Keratinocyte (primary cell): ENCODE measurements at regions not wholly inside any gene's neighbourhood (a gene's known extent, or its start where the extent isn't known, plus 50 kb on each side); places are given as distances from the start of the nearest gene placed in this dataset.

Experiments
- DNase-seq: peaks from one replicate; pipeline ENCODE4 v3.0.0-alpha.2; 2011; ENCODE audit warnings: low read depth, missing footprints, low spot score
- FAIRE-seq: peaks from 2 replicates; lab custom pipeline; 2011; peaks lifted over from hg19 to GRCh38; lab: Jason Lieb, UNC
- H2AFZ ChIP-seq: 2 replicates; pipeline ENCODE4 v1.6.0; 2012; ENCODE audit warnings: low read length, control low read depth, inconsistent platforms; ENCODE audit not compliant: control insufficient read depth
- H3K27ac ChIP-seq: 2 replicates; pipeline ENCODE4 v1.5.1; 2011; ENCODE audit warnings: low read length; ENCODE audit not compliant: control insufficient read depth, insufficient read depth
- H3K27me3 ChIP-seq: 3 replicates; pipeline ENCODE4 v1.6.0; 2011; ENCODE audit warnings: low read length; ENCODE audit not compliant: control insufficient read depth, insufficient read depth; ENCODE audit errors: extremely low read depth
- H3K36me3 ChIP-seq, 2 experiments: 2 replicates in 1 of 2; 3 replicates in 1 of 2; pipeline ENCODE4 v1.5.1; 2011; ENCODE audit warnings: low read length in 2 of 2, mild to moderate bottlenecking in 1 of 2; ENCODE audit not compliant: control insufficient read depth in 2 of 2, insufficient read depth in 2 of 2; ENCODE audit errors: extremely low read depth in 1 of 2
- H3K4me1 ChIP-seq: 3 replicates; pipeline ENCODE4 v1.5.1; 2011; ENCODE audit warnings: low read length; ENCODE audit not compliant: control insufficient read depth, insufficient read depth; ENCODE audit errors: extremely low read depth
- H3K4me2 ChIP-seq: 3 replicates; pipeline ENCODE4 v1.6.0; 2011; ENCODE audit warnings: low read depth, low read length; ENCODE audit not compliant: control insufficient read depth, insufficient read depth; ENCODE audit errors: extremely low read depth
- H3K4me3 ChIP-seq, 3 experiments: fragments of 200-600 bp in 1 of 3; sonication (generic) in 1 of 3; 2 replicates in 2 of 3; 3 replicates in 1 of 3; pipeline ENCODE4 v1.5.1; 2011 to 2016; ENCODE audit warnings: low read length in 3 of 3, mild to moderate bottlenecking in 3 of 3, control low read depth in 2 of 3, inconsistent platforms in 1 of 3, low read depth in 1 of 3, mixed read lengths in 1 of 3, mixed run types in 1 of 3, moderate library complexity in 1 of 3; ENCODE audit not compliant: control insufficient read depth in 2 of 3, insufficient read depth in 2 of 3; ENCODE audit errors: extremely low read depth in 1 of 3
- H3K79me2 ChIP-seq: 2 replicates; pipeline ENCODE4 v1.6.0; 2012; ENCODE audit warnings: low read length; ENCODE audit not compliant: control insufficient read depth, insufficient read depth
- H3K9ac ChIP-seq: 3 replicates; pipeline ENCODE4 v1.6.0; 2011; ENCODE audit warnings: low read length; ENCODE audit not compliant: control insufficient read depth, insufficient read depth; ENCODE audit errors: extremely low read depth
- H3K9me1 ChIP-seq: 3 replicates; pipeline ENCODE4 v1.6.0; 2011; ENCODE audit warnings: low read length; ENCODE audit not compliant: control insufficient read depth, insufficient read depth; ENCODE audit errors: extremely low read depth
- H3K9me3 ChIP-seq: 2 replicates; pipeline ENCODE4 v1.5.1; 2012; ENCODE audit warnings: low read depth, low read length; ENCODE audit not compliant: control insufficient read depth
- H4K20me1 ChIP-seq: 3 replicates; pipeline ENCODE4 v1.6.0; 2011; ENCODE audit warnings: low read length; ENCODE audit not compliant: control insufficient read depth, insufficient read depth; ENCODE audit errors: extremely low read depth
- CTCF ChIP-seq, 3 experiments: IDR thresholded peaks in 1 of 3; conservative IDR thresholded peaks in 1 of 3; optimal IDR thresholded peaks in 1 of 3; 2 replicates in 2 of 3; 3 replicates in 1 of 3; pipeline versions ENCODE3 to v1.5.1; 2011; ENCODE audit warnings: low read length in 3 of 3, mild to moderate bottlenecking in 3 of 3, moderate library complexity in 2 of 3, control low read depth in 1 of 3, inconsistent platforms in 1 of 3; ENCODE audit not compliant: insufficient read depth in 2 of 3; ENCODE audit errors: extremely low read depth in 1 of 3
- EZH2 ChIP-seq: IDR thresholded peaks from one replicate; pipeline ENCODE4 v1.6.1; 2012; ENCODE audit warnings: inconsistent platforms, mild to moderate bottlenecking, low read length, moderate library complexity
- dilution Hi-C: fragments of 300-500 bp; cut with MboI; formaldehyde crosslinking; loops from one replicate; pipeline ENCODE4 v1.7.0; 2020; ENCODE audit warnings: low sequenced_read_pairs; ENCODE audit not compliant: extremely low pct_ligation_motif_present

- DNase-seq (peak; percentile 9), FAIRE-seq (peak; percentile 64)
- no peak overlapping the region for H3K4me3 ChIP-seq
- H3K9me3 ChIP-seq = no peaks in the 10 kb centered on the region
- no peaks in the 10 kb centered on the region for H3K27me3 ChIP-seq
- H3K9ac ChIP-seq = no peak overlapping the region
- H3K27ac ChIP-seq = no peak overlapping the region
- no peaks in the 10 kb centered on the region for H3K36me3 ChIP-seq
- H3K79me2 ChIP-seq = no peaks in the 10 kb centered on the region
- no peaks in the 10 kb centered on the region for H3K4me1 ChIP-seq
- dilution Hi-C loops = no loop called here
- no peaks in the 10 kb centered on the region for H4K20me1 ChIP-seq
- H3K4me2 ChIP-seq = no peak overlapping the region
- TF ChIP-seq EZH2 = no peak
- TF ChIP-seq CTCF (optimal IDR thresholded peaks at IDR 0.05 in 1 of 3, IDR thresholded peaks at IDR 0.05 in 1 of 3, conservative IDR thresholded peaks at IDR 0.05 in 1 of 3; ENCODE audit: extremely low read depth in 1 of 3, insufficient read depth in 2 of 3, low read length in 3 of 3) = peak; percentile 70 to 76 (median 75)
- no peak overlapping the region for H2AFZ ChIP-seq
- no peaks in the 10 kb centered on the region for H3K9me1 ChIP-seq
These were observed 60.6 kb upstream of the TCL1A start for GRCh38 chr14:95774265-95775160.

GRCh38 chr14:95770777-95771176 lies 56.9 kb upstream of the TCL1A start:
- H3K4me2 ChIP-seq = no peak overlapping the region
- no peak overlapping the region for H3K27ac ChIP-seq
- DNase-seq (no peak), FAIRE-seq (no peak)
- no peaks in the 10 kb centered on the region for H3K36me3 ChIP-seq
- H3K4me3 ChIP-seq = no peak overlapping the region
- dilution Hi-C loops = no loop called here
- no peaks in the 10 kb centered on the region for H3K4me1 ChIP-seq
- no peaks in the 10 kb centered on the region for H3K9me1 ChIP-seq
- H3K9ac ChIP-seq = no peak overlapping the region
- H4K20me1 ChIP-seq = no peaks in the 10 kb centered on the region
- no peaks in the 10 kb centered on the region for H3K79me2 ChIP-seq
- H2AFZ ChIP-seq = no peak overlapping the region
- no peak for TF ChIP-seq CTCF (optimal IDR thresholded peaks at IDR 0.05 in 1 of 3, IDR thresholded peaks at IDR 0.05 in 1 of 3, conservative IDR thresholded peaks at IDR 0.05 in 1 of 3; ENCODE audit: extremely low read depth in 1 of 3, insufficient read depth in 2 of 3, low read length in 3 of 3)
- no peak for TF ChIP-seq EZH2
- H3K9me3 ChIP-seq = no peaks in the 10 kb centered on the region
- H3K27me3 ChIP-seq = no peaks in the 10 kb centered on the region
